GM23248 (cell line): ENCODE measurements at regions not wholly inside any gene's neighbourhood (a gene's known extent, or its start where the extent isn't known, plus 50 kb on each side); places are given as distances from the start of the nearest gene placed in this dataset.
"Not testable (repeated sequence)": the region's sequence is repeated elsewhere in the genome, so short reads cannot be mapped to it uniquely, and the experiment has no call there.

Experiments
- DNase-seq: peaks from one replicate; pipeline ENCODE4 v3.0.0-alpha.2; 2015
- H2AFZ ChIP-seq: fragments of 200-600 bp; sonication (generic); 2 replicates; pipeline ENCODE4 v1.6.1; 2016; ENCODE audit warnings: antibody characterized with exemption
- H3F3A ChIP-seq: fragments of 200-600 bp; sonication (generic); 2 replicates; pipeline ENCODE4 v1.6.1; 2016; ENCODE audit warnings: mild to moderate bottlenecking, antibody characterized with exemption, mixed run types; ENCODE audit not compliant: insufficient read depth
- H3K27ac ChIP-seq: fragments of 200-600 bp; sonication (generic); 2 replicates; pipeline ENCODE4 v1.5.1; 2016; ENCODE audit warnings: mild to moderate bottlenecking
- H3K27me3 ChIP-seq: fragments of 200-600 bp; sonication (generic); replicated peaks from 2 replicates; pipeline ENCODE4 v1.6.1; 2016; ENCODE audit warnings: mild to moderate bottlenecking; ENCODE audit not compliant: insufficient read depth
- H3K36me3 ChIP-seq: fragments of 200-600 bp; sonication (generic); 2 replicates; pipeline ENCODE4 v1.6.1; 2016; ENCODE audit warnings: low read depth, mild to moderate bottlenecking
- H3K4me1 ChIP-seq: fragments of 200-600 bp; sonication (generic); 2 replicates; pipeline ENCODE4 v1.6.1; 2016; ENCODE audit warnings: mild to moderate bottlenecking; ENCODE audit not compliant: insufficient read depth
- H3K4me2 ChIP-seq: fragments of 200-600 bp; sonication (generic); one replicate; pipeline ENCODE4 v1.6.1; 2016; ENCODE audit warnings: mild to moderate bottlenecking; ENCODE audit not compliant: unreplicated experiment
- H3K4me3 ChIP-seq: fragments of 200-600 bp; sonication (generic); 2 replicates; pipeline ENCODE4 v1.5.1; 2016; ENCODE audit warnings: mild to moderate bottlenecking
- H3K79me2 ChIP-seq: fragments of 200-600 bp; sonication (generic); 2 replicates; pipeline ENCODE4 v1.6.1; 2016; ENCODE audit warnings: mild to moderate bottlenecking; ENCODE audit not compliant: insufficient read depth
- H3K9ac ChIP-seq: fragments of 200-600 bp; sonication (generic); 2 replicates; pipeline ENCODE4 v1.6.1; 2016; ENCODE audit warnings: mild to moderate bottlenecking
- H3K9me2 ChIP-seq: fragments of 200-600 bp; sonication (generic); 2 replicates; pipeline ENCODE4 v1.6.1; 2016; ENCODE audit warnings: mixed run types, mild to moderate bottlenecking, moderate library complexity; ENCODE audit not compliant: insufficient read depth
- H3K9me3 ChIP-seq: fragments of 200-600 bp; sonication (generic); one replicate; pipeline ENCODE4 v1.6.1; 2017; ENCODE audit warnings: low read depth
- H4K20me1 ChIP-seq: fragments of 200-600 bp; sonication (generic); 2 replicates; pipeline ENCODE4 v1.6.0; 2016; ENCODE audit not compliant: insufficient read depth
- EZH2 ChIP-seq: fragments of 200-600 bp; sonication (generic); IDR thresholded peaks from 2 replicates; pipeline ENCODE4 v1.6.1; 2018; ENCODE audit warnings: antibody characterized with exemption, mild to moderate bottlenecking; ENCODE audit not compliant: insufficient read depth, poor library complexity, severe bottlenecking
- EZH2phosphoT487 ChIP-seq: fragments of 200-600 bp; sonication (generic); IDR thresholded peaks from 2 replicates; pipeline ENCODE4 v1.6.1; 2018; ENCODE audit warnings: antibody characterized with exemption, moderate library complexity, mild to moderate bottlenecking, low read depth; ENCODE audit not compliant: insufficient read depth
- WGBS, 2 experiments: methylation state at CpG; one replicate each; pipeline ENCODE4 v1.1.6; 2015 to 2017; ENCODE audit warnings: low lambda C conversion rate in 2 of 2, low coverage in 1 of 2; ENCODE audit errors: missing lambda C conversion rate in 2 of 2; 5-methylcytosine and 5-hydroxymethylcytosine counted together
- in situ Hi-C: fragments of 300-500 bp; cut with MboI; formaldehyde crosslinking; loops from 2 replicates; pipeline ENCODE4 v1.15.0; 2020

DNA sequence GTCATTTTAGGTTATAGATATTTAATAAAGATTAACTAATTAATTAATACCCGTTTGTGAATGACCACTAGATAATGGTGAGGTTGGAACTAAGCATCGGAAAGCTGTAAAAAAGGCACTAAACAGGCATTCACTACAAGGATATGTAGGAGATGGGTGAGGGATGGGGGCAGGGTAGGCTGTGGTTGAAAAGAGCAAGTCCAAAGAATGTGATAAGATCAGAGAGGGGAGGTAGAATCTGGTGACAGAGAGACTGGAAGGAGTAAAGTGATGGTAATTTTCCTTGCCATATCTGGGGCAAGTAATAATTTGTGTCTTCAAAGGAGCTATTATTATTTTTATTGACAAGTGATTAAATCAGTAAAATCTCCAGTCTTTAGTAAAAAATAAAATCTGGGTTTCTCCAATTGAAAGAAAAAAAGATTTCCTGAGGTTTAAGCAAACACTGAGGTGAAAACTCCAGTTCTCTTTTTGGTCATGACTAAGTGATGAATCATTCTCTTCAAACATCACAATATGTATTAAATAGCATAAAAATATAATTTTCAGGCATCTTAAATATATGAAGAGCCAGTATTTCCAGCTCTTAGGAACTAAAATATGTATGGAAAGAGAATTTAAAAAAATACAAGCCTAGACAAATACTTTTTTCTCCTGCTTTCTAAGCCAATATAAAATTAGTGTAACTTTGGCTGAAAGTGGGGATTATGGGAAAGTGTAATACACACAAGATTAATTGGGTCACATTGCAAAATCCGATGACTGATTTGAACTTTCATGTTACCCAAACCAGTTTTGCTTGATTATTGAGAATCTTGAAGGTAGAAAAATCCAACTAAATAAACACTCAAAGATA lies 259.1 kb upstream of the RBMS1 start:
- H3K27ac ChIP-seq: peak overlapping the region; percentile 47
- H2AFZ ChIP-seq: no peak overlapping the region
- peak overlapping the region; percentile 23 for H3K4me2 ChIP-seq
- no peaks in the 10 kb centered on the region for H3K9me2 ChIP-seq
- WGBS, 2 experiments: 79 to 82% methylated on average over 3 of the region's 3 CpGs
- H3F3A ChIP-seq: peaks cover 49% of the 10 kb centered on the region
- DNase-seq: peak; percentile 60
- TF ChIP-seq EZH2phosphoT487 (no peak), EZH2 (no peak)
- H3K4me1 ChIP-seq: peaks cover 47% of the 10 kb centered on the region
- H3K9me3 ChIP-seq: no peaks in the 10 kb centered on the region
- in situ Hi-C loops: no loop called here
- no peaks in the 10 kb centered on the region for H3K79me2 ChIP-seq
- H3K27me3 ChIP-seq: no peaks in the 10 kb centered on the region
- H3K36me3 ChIP-seq: no peaks in the 10 kb centered on the region
- H4K20me1 ChIP-seq: no peaks in the 10 kb centered on the region
- no peak overlapping the region for H3K4me3 ChIP-seq
- H3K9ac ChIP-seq: no peak overlapping the region

DNA sequence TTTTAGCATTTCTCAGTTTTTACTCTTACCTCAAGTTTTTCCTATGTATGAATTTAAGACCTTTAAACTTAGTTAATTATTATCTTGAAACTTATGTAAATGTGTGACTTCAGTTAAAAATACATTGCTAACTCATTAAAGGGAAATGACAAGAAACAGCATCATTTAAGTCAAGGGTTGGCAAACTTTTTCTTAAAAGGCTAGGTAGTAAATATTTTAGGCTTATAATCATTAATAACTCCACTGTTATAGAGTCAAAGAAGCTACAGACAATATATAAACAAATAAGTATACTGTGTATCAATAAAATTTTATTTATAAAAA lies 259.7 kb upstream of the RBMS1 start:
- Histone ChIP-seq H3K4me3 (no peak overlapping the region), H3K4me1 (peaks cover 42% of the 10 kb centered on the region), H3K4me2 (no peak overlapping the region), H3K9ac (no peak overlapping the region), H3K27me3 (no peaks in the 10 kb centered on the region), H3F3A (peaks cover 44% of the 10 kb centered on the region), H3K79me2 (no peaks in the 10 kb centered on the region), H3K27ac (peak overlapping the region; percentile 47), H3K9me2 (no peaks in the 10 kb centered on the region), H3K36me3 (no peaks in the 10 kb centered on the region), H4K20me1 (no peaks in the 10 kb centered on the region), H3K9me3 (no peaks in the 10 kb centered on the region), H2AFZ (no peak overlapping the region)
- in situ Hi-C loops: no loop called here
- DNase-seq: no peak
- TF ChIP-seq EZH2: no peak
- TF ChIP-seq EZH2phosphoT487: no peak

DNA sequence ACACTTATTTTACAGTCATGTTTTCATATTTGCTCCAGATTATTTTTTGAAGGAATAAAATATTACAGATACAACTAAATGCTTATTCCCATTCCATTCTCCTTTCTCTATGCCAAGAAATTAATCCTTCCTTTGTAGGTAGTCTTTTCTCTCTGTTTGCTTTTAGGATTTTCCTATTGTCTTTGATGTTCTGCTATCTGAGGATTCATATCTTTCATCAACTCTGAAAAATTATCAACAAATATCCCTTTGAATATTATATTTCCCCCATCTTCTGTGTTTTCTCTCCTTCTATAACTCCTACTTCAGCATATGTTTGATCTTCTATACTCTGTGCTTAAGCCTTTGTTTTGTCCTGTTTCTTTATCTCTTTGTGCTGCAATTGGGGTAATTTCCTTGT lies 260.4 kb upstream of the RBMS1 start:
- peaks cover 36% of the 10 kb centered on the region for H3K4me1 ChIP-seq
- H4K20me1 ChIP-seq: no peaks in the 10 kb centered on the region
- H3K4me2 ChIP-seq: no peak overlapping the region
- H3F3A ChIP-seq: peaks cover 37% of the 10 kb centered on the region
- in situ Hi-C loops: no loop called here
- H3K9me3 ChIP-seq: no peaks in the 10 kb centered on the region
- no peak overlapping the region for H3K9ac ChIP-seq
- no peak for DNase-seq
- H2AFZ ChIP-seq: no peak overlapping the region
- no peaks in the 10 kb centered on the region for H3K79me2 ChIP-seq
- H3K4me3 ChIP-seq: no peak overlapping the region
- no peak overlapping the region for H3K27ac ChIP-seq
- TF ChIP-seq EZH2phosphoT487: no peak
- TF ChIP-seq EZH2: no peak
- no peaks in the 10 kb centered on the region for H3K27me3 ChIP-seq
- H3K9me2 ChIP-seq: no peaks in the 10 kb centered on the region
- no peaks in the 10 kb centered on the region for H3K36me3 ChIP-seq

DNA sequence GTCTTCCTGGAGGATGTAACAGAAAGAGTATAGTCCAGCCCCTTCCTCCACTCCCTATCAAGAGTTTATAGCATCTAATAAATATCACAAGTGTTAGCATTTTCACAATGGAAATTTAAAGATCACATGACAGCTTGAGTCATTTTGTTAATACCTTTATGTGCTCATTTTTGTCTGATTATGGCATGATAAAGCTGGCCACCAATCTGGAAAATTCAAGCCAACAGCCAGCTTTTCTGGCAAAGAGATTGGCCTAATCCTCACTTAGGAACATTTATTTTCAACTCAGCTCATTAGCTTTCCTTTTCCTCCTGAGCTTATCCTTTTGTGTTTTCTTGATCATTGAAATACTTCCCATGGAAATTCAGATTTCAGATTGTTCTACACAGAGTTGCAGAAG lies 262.9 kb upstream of the RBMS1 start:
- Histone ChIP-seq H3K4me2 (no peak overlapping the region), H3K4me1 (peaks cover 19% of the 10 kb centered on the region), H3K27ac (no peak overlapping the region), H3K9me3 (no peaks in the 10 kb centered on the region), H3K9me2 (no peaks in the 10 kb centered on the region), H3K9ac (no peak overlapping the region), H4K20me1 (no peaks in the 10 kb centered on the region), H3F3A (peaks cover 23% of the 10 kb centered on the region), H2AFZ (no peak overlapping the region), H3K36me3 (no peaks in the 10 kb centered on the region), H3K79me2 (no peaks in the 10 kb centered on the region), H3K27me3 (no peaks in the 10 kb centered on the region), H3K4me3 (no peak overlapping the region)
- no peak for DNase-seq
- TF ChIP-seq EZH2phosphoT487 (no peak), EZH2 (no peak)
- in situ Hi-C loops: no loop called here

DNA sequence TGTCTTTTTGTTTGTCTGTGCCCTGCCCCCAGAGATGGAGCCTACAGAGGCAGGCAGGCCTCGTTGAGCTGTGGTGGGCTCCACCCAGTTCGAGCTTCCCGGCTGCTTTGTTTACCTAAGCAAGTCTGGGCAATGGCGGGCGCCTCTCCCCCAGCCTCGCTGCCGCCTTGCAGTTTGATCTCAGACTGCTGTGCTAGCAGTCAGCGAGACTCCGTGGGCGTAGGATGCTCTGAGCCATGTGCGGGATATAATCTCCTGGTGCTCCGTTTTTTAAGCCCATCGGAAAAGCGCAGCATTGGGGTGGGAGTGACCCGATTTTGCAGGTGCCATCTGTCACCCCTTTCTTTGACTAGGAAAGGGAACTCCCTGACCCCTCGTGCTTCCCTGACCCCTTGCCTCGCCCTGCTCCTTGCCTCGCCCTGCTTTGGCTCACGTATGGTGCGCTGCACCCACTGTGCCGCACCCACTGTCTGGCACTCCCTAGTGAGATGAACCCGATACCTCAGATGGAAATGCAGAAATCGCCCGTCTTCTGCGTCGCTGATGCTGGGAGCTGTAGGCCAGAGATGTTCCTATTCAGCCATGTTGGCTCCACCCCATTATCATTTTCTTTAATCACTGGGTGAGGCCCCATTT lies 269.0 kb upstream of the RBMS1 start:
- H3K27ac ChIP-seq, H3K4me2 ChIP-seq, H3K9me2 ChIP-seq, H3K4me3 ChIP-seq, H3K36me3 ChIP-seq, H3K27me3 ChIP-seq, H3K9me3 ChIP-seq, H3K79me2 ChIP-seq, H3F3A ChIP-seq, H3K9ac ChIP-seq, H2AFZ ChIP-seq, H4K20me1 ChIP-seq, H3K4me1 ChIP-seq, DNase-seq, in situ Hi-C loops: not testable (repeated sequence)
- WGBS, 2 experiments: 86 to 90% methylated on average over 21 to 26 of the region's 26 CpGs
